ENCODE measurements at regions not wholly inside any gene's neighbourhood (a gene's known extent, or its start where the extent isn't known, plus 50 kb on each side); places are given as distances from the start of the nearest gene placed in this dataset.

DNA sequence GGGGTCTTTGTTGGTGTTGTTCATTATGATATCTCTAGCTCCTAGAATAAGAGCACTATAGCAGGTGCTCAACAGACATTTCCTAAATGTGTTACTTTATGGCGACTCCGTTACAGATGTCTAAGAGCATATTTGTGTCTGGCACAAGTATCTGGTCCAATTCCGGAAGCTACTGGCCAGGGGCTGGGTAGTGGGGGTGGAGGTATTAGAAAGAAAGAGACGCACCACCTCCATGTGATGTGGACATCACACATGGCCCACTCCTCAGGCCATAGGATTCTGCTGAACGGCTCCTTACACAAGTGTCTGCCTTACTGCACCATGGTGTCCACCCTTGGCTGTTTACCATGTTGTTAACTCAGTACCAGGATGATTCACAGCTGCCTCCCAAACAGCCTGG, 296.8 kb upstream of the MKI67 start:
- no peak for DNase-seq (ENCODE audit: low spot score)

DNA sequence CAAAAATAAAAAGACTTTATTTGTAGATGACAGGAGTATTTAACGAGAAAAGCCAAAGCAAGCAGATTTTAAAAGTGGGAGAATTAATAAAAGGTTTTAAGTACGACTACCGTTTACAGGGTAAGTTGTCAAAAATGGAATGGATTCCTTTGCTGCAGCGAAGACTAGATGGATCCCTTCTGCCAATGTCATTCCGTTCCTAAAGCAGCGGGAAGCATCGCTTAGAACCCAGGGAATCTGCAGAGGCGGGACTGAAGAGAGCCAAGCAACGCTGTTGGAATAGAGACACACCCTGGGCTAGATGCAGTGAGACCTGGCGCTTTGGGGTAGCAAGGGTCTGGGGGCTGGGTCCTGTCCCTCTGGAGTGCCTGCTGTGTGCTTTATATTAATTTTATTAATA, 303.1 kb upstream of the MKI67 start:
- DNase-seq (ENCODE audit: low spot score) = no peak

DNA sequence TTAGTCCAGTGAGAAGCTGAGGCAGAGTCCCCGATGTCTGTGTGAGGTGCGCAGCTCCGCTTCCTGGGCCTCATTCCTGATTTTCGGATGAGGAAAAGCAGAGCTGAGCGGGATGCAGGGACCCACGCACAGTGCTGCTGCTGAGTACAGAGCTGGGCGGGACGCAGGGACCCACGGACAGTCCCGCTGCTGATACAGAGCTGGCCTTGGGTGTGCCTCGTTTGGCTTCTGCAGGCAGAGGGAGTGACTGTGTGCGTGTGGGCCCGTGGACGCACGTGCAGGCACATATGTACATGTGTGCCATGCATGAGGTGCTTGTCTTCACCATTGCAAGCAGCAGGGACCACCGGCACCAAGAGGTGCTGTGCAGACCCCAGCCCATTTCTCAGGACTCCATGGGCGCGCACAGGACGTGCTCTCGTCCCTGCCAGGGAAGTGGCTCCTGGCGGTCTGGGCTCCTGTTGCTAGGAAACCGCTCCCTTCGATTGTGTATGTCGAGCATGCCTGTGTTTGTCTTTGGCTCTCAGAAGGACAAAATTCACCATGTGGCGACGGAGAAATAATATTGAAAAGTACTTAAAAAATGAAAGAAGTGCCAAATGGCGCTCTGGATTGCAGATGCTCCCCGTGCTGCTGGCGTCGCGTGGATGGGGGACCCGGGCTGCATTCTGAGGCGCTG, 303.8 kb upstream of the MKI67 start:
- no peak for DNase-seq (ENCODE audit: low spot score)

DNA sequence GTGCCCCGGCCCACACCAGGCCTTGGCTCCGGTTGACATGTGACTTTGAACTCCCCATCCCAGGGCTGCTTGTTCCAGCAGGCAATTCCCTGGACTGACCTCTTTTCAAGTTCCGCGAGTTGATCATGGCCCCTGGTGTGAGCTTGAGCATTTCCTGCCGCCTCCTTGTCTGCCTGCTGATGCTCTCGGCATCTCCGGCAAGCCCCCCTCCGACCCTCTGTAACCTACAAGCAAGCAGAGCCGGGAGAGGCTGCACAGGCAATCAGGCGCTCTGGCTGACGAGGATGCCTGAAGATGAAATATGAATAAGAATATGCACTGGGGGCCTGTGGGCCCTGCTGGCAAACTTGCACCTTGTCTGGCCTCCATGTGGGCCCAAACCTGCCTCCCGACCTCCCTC, 304.9 kb upstream of the MKI67 start:
- DNase-seq (ENCODE audit: low spot score) = no peak

DNA sequence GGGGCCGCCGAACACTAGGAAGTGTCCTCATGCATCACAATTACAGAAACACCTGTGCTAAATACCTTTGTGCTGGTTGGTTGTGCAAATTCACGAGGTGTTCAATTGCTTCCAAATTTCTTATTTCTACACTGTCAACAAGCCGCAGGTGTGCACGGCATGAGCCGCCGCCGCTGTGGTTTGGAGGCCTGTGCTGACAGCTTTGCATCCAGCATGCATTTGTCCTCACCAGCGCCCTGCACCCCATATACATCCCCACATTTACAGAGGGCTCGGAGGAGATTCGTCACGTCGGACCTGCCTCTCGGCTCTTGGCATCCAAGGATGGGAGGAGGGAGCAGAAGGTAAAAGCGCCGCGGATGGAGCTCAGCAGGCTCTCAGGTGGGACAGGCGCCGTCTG, 305.3 kb upstream of the MKI67 start:
- DNase-seq (ENCODE audit: low spot score) = no peak

DNA sequence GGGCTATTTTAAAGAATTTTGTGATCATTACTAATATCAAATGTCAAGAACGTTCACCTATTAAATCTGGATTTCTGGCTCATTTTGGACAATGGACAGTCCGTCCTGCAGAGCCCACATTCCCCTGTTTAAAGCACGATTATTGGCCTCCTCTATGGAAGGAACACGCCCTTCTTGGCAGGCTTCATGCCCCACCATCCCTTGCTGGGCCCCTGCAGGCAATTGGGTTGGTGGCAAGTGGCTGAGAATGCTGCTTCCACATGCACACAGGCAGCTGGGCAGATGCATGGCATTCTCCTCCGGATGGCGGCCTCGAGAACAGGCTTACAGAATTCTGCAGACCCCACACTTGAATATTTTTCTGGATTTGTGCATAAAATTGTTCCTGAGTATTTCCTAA, 305.8 kb upstream of the MKI67 start:
- no peak for DNase-seq (ENCODE audit: low spot score)

DNA sequence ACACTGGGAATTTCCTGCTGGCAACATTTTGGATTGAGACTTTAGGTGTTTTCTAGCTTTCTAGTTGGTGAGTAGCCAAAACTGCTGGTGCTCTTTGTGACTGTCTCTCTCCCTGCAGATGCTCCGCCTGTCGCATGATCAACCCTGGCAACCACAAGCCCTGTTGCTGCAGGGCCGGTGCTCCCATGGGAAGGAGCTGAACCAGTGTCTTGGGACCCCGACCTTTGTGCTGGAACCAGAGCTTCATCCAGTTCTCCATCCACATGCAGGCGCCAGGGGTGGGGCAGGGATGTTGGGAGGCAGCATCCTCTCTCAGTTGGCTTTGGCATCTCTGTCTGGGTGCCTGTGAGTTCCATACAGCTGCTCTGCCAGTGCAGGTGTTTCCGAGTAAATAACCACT, 306.2 kb upstream of the MKI67 start:
- DNase-seq (ENCODE audit: low spot score) = no peak

DNA sequence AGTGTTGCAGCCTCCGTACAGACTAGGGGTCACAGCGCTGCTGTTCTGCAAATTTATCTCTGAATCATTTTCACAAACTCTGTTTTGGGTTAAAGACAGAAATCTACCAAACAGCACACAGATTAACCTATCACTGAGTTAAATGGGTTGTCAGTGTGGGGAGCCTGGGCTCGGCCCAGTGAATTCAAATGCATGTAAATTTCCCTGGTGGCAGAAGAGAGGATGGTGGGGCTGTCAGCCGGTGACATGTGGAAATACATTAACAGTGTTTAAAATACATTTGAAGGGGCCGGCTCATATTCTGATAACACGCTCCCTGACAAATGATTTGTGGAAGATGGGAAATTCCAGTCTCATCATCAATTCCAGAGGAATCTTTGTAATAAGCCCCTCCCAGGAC, 309.6 kb upstream of the MKI67 start:
- no peak for DNase-seq (ENCODE audit: low spot score)

DNA sequence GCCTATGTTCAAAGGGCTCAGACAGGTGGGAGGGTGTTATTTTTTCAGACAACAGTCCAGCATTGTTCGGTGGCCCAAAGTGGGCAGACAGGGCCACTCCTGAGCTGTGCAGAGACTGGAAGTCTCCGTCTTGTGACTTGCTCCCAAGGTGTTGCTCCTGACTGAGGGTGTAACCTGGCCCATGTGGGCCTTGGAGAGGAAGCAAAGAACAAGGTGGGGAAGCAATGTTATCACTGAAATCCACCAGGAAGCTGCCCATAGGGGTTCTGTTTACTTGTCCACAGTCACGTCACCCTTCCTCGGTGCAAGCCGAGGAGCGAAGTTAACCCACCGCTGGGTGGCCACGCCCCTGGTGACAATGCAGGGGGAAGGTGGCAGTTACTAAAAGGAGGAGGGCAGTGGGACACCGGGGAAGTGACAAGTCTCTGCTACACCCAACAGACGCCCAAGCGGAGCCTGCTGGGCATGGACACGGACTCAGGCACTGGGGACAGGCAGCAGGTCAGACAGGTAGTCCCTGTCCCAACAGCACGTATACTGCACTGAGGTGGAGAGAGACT, 311.6 kb upstream of the MKI67 start:
- DNase-seq (ENCODE audit: low spot score) = no peak

DNA sequence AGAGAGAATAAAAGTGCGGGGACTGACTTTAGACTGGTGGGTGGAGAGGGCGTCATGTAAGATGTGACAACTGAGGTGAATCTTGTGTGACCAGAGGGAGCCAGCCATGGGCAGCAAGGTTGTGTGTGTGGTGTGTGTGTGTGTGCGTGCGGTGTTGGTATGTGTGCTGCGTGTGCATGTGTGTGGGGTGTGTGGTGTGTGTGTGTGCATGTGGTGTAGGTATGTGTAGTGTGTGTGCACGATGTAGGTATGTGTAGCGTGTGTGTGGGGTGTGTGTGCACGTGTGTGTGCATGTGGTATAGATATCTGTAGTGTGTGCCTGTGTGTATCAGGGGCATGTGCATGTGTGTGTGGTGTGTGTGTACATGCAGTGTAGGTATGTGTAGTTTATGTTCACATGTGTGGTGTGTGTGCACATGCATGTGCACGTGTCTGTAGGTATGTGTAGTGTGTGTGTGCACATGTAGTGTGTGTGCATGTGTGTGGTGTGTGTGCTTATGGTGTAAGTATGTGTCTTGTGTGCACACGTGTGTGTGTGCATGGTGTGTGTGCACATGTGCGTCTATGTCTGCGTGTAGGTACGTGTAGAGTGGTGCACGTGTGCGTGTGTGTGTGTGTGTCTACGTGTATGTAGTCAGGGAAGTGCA, 312.3 kb upstream of the MKI67 start:
- no peak for DNase-seq (ENCODE audit: low spot score)

DNA sequence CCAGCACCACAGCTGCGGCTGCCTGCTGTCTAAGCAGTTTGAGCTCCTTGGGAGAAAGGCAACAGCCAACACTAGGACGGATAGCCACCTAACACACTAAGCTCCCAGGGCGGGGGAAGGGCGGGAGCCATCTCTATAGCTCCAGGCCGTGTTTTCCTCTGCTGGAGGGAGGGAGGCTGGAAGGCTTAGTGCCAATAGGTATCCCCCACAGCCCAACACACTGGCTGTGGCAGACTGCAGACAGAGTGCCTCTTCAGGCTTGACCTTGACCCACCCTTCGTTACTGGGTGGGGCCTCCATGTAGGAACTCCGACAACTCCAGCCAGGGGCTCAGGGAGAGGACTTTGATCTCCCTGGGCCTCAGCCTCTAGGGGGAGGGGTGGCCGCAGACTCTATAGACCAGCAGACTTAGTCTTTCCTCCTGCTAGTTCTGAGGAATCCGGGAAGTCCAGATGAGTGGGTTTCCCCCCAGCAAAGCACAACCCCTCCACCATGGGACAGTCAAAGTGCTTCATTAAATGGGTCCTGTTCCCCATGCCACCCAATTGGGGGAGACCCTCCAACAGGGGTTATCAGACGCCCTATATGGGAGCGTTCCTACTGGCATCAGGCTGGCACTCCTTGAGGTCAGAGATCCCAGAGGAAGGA, 314.4 kb upstream of the MKI67 start:
- DNase-seq (ENCODE audit: low spot score) = no peak

DNA sequence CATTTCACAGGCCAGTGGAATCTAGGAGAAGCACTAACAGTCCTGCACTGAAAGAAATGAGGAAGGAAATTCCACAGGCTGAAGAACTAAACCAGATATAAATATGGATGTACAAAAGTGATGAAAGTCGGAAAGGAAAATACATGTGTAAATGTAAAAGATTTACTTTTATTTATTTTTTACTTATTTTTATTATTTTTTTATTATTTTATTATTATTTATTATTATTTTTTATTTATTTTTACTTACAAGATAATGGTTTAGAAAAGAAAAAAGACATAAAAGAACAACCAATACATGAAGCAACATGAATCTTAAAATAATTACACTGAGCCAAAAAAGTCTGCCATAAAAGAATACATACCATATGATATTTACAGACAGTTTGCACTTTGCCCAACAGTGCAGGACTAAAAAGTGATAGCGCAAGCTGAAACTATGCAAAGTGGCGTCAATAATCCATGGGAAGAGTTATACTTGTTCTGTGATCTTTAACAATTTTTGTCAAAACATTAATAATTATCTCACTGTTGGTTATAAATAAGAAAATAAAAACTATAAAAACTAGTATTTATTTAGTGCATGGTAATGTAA, 317.8 kb upstream of the MKI67 start:
- no peak for DNase-seq (ENCODE audit: low spot score)

DNA sequence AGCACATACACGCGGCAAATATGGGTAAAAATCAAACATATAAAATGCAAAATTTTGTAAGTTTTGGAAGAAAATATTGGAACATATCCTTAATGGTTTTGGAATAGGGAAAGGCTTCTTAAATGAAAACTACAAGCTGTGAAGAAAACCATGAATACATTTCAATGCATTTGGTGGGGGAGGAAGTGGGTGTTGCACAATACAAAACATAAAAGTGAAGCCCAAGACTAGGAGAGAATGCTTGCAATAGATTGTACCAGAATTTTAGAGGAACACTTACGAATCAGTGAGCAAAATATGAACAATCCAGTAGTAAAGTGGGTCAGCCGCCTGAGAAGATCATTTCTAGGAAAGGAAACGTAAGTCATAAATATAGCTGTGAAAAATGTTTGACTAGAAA, 322.6 kb upstream of the MKI67 start:
- DNase-seq (ENCODE audit: low spot score) = no peak

DNA sequence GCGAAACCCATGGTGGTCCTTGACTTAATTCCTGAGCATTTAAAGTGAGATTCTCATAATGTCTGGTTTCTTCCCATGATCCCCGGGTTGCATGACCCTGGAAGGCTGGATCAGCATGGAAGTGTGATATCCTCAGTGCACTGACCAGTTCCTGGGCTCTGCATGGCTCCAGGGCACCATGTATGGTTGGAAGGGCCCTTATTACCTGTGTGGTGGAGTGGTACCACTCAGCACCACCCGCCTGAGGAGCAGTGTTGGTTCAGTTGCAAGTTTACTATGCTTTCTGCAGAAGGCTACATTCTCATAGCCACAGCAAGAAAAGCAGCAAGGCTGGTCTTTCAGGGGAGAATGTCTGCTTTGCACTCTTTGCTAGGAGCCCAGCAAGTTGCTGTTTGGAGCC, 325.7 kb upstream of the MKI67 start:
- DNase-seq (ENCODE audit: low spot score) = no peak

DNA sequence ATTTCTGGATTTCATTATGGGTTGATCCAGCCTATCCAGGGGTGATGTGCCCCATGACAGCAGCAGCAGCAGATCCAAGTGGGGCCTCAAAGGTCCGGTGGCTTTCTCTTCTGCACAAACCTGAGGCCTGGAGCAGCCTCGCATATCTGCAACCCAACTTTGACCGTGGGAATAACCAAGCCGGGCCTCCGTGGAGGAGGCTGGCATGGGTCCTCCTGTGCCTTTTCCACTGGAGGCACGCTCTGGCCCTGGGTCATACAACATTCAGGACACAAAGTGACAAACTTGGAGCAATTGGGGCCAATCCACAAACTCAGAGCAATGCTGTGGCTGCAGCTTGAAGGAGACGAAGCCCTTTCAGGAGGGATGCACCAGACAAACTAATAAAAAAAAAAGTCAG, 330.0 kb upstream of the MKI67 start:
- DNase-seq (ENCODE audit: low spot score) = no peak

DNA sequence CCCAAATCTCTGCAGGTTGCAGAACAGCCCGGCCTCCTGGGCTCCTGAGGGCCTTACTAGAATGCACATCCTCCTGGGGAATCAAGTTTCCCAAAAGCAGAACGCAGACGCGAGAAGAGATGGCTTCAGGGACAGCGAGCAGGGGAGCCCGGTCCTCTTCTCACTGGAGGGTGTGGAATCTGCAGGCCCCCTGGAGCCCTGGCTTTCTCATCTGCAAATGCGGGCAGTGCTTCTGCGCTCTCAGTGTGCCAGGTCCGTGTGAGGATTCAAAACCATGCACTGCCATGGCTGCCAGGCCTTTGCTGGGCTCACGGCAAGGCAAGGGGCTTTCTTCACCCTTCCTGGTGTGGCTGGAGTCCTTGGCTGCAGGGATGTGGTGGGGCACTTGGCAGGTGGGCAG, 330.9 kb upstream of the MKI67 start:
- no peak for DNase-seq (ENCODE audit: low spot score)

DNA sequence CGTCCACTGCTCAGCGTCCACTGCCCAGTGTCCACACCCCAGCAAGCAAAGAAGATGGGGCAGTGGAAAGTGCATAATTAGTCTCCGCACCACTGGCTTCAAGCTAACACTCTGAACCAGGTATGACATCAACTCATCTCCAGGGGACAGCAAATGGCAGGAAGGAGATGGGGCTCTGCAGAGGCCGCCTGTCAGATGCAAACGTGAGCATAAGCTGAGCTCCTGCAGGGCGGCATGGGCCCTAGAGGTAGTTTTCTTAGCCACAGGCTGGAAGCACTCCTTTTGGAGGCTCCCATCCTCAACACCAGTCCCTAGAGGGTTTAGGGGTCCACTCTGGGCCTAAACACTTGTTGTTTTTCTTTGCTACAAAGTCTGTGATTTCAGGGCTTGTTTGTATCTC, 335.8 kb upstream of the MKI67 start:
- no peak for DNase-seq (ENCODE audit: low spot score)

DNA sequence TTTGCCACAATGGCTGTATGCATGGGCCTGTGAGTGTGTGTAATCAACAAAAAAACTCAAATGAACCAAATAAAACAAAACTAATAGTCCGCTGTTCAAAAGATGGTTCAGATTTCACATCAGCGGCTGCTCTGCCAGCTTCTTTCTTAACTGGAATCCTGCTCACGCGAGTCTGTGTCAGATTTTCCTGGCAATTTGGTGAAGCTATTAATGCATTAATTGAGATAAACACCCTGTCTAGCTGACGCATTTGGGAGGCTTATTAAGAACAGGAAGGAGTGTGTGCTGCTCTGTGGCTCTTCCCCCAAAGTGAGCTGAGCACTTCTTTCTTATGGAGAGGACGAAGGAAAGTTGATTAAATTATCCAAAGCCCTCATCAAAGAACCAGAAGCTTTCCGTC, 336.6 kb upstream of the MKI67 start:
- no peak for DNase-seq (ENCODE audit: low spot score)

DNA sequence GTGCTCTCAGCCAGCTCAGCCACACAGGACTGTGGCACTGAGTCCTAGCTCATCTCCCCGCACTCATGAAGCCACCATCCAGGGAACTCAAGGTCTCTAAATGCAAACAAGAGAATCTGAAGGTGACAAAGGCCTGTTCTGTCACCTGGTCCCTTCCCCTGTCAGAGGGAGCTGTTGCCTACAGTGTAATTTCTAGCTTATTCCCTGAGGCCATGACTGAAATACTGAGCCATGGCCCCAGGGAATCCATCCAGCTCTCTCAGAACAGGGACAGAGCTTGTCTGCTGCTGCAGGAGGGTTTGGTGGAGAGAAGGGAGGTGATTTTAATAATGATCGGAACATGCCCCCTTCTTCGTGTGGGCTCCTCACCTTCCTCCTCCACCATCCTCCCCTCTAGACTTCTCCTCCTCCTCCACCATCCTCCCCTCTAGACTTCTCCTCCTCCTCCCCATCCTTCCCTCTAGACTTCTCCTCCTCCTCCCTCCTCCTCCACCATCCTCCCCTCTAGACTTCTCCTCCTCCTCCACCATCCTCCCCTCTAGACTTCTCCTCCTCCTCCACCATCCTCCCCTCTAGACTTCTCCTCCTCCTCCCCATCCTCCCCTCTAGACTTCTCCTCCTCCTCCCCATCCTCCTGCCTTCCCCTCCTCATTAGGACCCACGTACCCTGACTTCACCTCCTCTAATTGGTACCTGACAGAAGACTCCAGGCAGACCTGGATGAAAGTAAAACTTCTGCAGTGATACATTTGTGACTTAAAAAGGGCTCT, 338.0 kb upstream of the MKI67 start:
- DNase-seq (ENCODE audit: low spot score) = no peak

DNA sequence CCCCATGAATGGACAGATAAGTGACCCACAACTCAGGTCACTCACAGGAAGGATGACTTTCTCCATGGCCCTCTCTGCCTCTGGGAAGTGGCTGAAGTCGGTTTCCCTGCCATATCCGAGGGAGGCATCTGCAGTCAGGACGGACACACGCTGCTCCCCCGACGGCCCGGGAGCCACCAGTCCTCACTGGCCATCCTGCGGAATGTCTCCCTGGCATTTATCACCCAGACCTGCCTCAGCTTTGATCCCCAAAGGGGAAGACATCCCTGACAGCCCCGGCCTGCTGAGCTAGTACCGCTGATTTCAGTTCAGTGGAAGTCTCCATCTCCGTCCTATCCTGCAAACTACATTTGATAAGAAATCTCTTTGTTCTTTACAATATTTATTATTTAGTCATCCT, 339.5 kb upstream of the MKI67 start:
- no peak for DNase-seq (ENCODE audit: low spot score)

DNA sequence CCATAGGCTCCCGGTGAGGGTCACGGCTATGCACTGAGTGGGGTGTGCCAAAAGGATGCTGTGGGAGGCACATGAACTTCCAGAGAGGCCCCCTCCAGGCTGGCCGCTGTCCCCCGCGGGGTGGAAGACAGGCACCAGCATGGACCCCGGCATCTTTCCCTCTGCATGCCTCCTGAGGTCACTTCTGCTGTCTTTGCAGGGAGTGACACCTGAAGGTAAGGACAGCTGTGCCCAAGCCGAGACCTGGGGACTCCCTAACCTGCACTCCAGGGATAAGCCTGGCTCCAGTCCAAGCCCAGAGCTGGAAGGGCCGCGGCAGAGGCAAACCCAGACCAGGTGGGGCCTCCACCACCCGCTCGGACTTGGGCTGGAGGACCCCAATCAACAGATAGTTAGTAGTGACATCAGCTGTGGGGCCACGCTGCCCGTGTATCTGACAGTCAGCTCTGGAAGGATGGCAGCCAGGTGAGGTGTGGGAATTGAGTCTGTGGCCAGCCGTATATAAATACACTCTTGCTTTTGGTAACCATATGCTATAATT, 340.7 kb upstream of the MKI67 start:
- DNase-seq (ENCODE audit: low spot score) = no peak

DNA sequence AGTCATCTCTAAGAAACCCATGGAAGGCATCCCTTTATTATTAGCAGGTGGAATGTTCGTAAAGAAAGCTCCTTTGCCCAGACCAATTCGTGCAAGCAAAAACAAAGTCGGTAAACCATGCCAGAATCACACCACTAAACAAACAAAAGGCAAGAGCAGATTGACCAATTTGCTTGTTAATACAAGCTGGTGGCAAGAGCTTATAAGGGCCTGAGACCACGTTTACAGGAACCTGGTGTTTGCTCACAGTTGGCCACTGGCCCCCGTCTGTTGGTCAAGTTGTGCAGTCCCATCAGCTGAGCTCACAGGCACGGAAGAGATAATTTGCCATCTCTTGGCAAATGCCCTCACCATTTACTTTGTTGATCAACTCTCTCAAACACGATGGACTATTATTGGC, 342.2 kb upstream of the MKI67 start:
- no peak for DNase-seq (ENCODE audit: low spot score)

Measured in AG20443 (cell line).